Testis (tissue), 2 donors: ENCODE measurements at regions not wholly inside any gene's neighbourhood (a gene's known extent, or its start where the extent isn't known, plus 50 kb on each side); places are given as distances from the start of the nearest gene placed in this dataset.
"Not testable (repeated sequence)": the region's sequence is repeated elsewhere in the genome, so short reads cannot be mapped to it uniquely, and the experiment has no call there.

ENCODE experiments used
- DNase-seq: peaks from one replicate; pipeline ENCODE4 v3.0.0-alpha.2; 2019
- H3K27ac ChIP-seq, 2 donors: fragments of 200-600 bp; sonication (generic); one replicate each; pipeline ENCODE4 v1.5.1; 2019
- H3K27me3 ChIP-seq: fragments of 200-600 bp; sonication (generic); one replicate; pipeline ENCODE4 v1.5.1; 2019
- H3K36me3 ChIP-seq: fragments of 200-600 bp; sonication (generic); one replicate; pipeline ENCODE4 v1.5.1; 2017; ENCODE audit warnings: low read depth; ENCODE audit errors: missing control alignments
- H3K4me1 ChIP-seq: fragments of 200-600 bp; sonication (generic); one replicate; pipeline ENCODE4 v1.5.1; 2019
- H3K4me3 ChIP-seq, 2 donors: fragments of 200-600 bp; sonication (generic); one replicate each; pipeline ENCODE4 v1.5.1; 2017 to 2019
- H3K9me3 ChIP-seq: fragments of 200-600 bp; sonication (generic); one replicate; pipeline ENCODE4 v1.5.1; 2017
- CTCF ChIP-seq, 3 experiments: fragments of 450-650 bp in 2 of 3; fragments of 200-600 bp in 1 of 3; sonication (generic) in 1 of 3; IDR thresholded peaks; one replicate each; pipeline ENCODE4 v1.5.1; 2016 to 2019; ENCODE audit warnings: antibody characterized with exemption in 3 of 3, mild to moderate bottlenecking in 2 of 3, moderate library complexity in 1 of 3
- POLR2A ChIP-seq: fragments of 450-650 bp; IDR thresholded peaks from one replicate; pipeline ENCODE4 v1.6.1; 2017; ENCODE audit warnings: antibody characterized with exemption, mild to moderate bottlenecking, moderate library complexity
- WGBS, 2 donors: methylation state at CpG; one replicate each; pipeline ENCODE4 v1.1.5; 2018; 5-methylcytosine and 5-hydroxymethylcytosine counted together
- intact Hi-C: fragments of 100-400 bp; cut with DNase I; formaldehyde crosslinking; loops from one replicate; pipeline ENCODE4 v1.15.1; 2023; ENCODE audit warnings: low total_unique reads

GRCh38 chr2:390959-391358 is 103.1 kb upstream of the ALKAL2 start:
- DNase-seq, result no peak
- 85 to 91% methylated on average over 11 to 14 of the region's 14 CpGs for WGBS, 2 donors
- intact Hi-C loops, result no loop called here
- H3K9me3 ChIP-seq, result no peaks in the 10 kb centered on the region
- no peak overlapping the region for H3K4me3 ChIP-seq
- no peaks in the 10 kb centered on the region for H3K27me3 ChIP-seq
- no peak overlapping the region for H3K27ac ChIP-seq
- no peaks in the 10 kb centered on the region for H3K36me3 ChIP-seq
- no peaks in the 10 kb centered on the region for H3K4me1 ChIP-seq
- TF ChIP-seq POLR2A (no peak), CTCF (IDR thresholded peaks at IDR 0.05) (no peak)

- WGBS, 2 donors, result 85 to 92% methylated on average over 15 of the region's 15 CpGs
These were observed 102.1 kb upstream of the ALKAL2 start for GRCh38 chr2:389985-390384.

GRCh38 chr2:388752-389151 is 100.9 kb upstream of the ALKAL2 start:
- H3K9me3 ChIP-seq, H3K27ac ChIP-seq, intact Hi-C loops, DNase-seq, H3K4me3 ChIP-seq, H3K36me3 ChIP-seq, H3K27me3 ChIP-seq, H3K4me1 ChIP-seq: not testable (repeated sequence)
- WGBS, 2 donors, result 88 to 89% methylated on average over 24 of the region's 24 CpGs

More at GRCh38 chr2:389985-390384, 102.1 kb upstream of the ALKAL2 start:
- H3K27me3 ChIP-seq, H3K9me3 ChIP-seq, intact Hi-C loops, H3K27ac ChIP-seq, DNase-seq, H3K36me3 ChIP-seq, H3K4me3 ChIP-seq, H3K4me1 ChIP-seq: not testable (repeated sequence)

GRCh38 chr2:387980-388421 is 100.1 kb upstream of the ALKAL2 start:
- Histone ChIP-seq H3K9me3 (no peaks in the 10 kb centered on the region), H3K27me3 (no peaks in the 10 kb centered on the region), H3K4me3 (no peak overlapping the region), H3K4me1 (no peaks in the 10 kb centered on the region), H3K27ac (no peak overlapping the region), H3K36me3 (no peaks in the 10 kb centered on the region)
- no peak for DNase-seq
- 82 to 86% methylated on average over 18 of the region's 18 CpGs for WGBS, 2 donors
- intact Hi-C loops, result no loop called here
- TF ChIP-seq POLR2A, result no peak
- no peak for TF ChIP-seq CTCF (IDR thresholded peaks at IDR 0.05)

GRCh38 chr2:386406-387103 is 98.7 kb upstream of the ALKAL2 start:
- WGBS, 2 donors, result 87% methylated on average over 9 to 10 of the region's 10 CpGs
- no peak for DNase-seq
- intact Hi-C loops, result no loop called here

More at GRCh38 chr2:386406-387103, 98.7 kb upstream of the ALKAL2 start:
- H3K27ac ChIP-seq, result no peak overlapping the region
- no peaks in the 10 kb centered on the region for H3K27me3 ChIP-seq
- no peak overlapping the region for H3K4me3 ChIP-seq
- no peaks in the 10 kb centered on the region for H3K4me1 ChIP-seq
- H3K9me3 ChIP-seq, result no peaks in the 10 kb centered on the region
- H3K36me3 ChIP-seq, result no peaks in the 10 kb centered on the region
- TF ChIP-seq CTCF (IDR thresholded peaks at IDR 0.05) (no peak), POLR2A (no peak)
